Sigmoid colon (tissue), 6 donors: ENCODE measurements at regions not wholly inside any gene's neighbourhood (a gene's known extent, or its start where the extent isn't known, plus 50 kb on each side); places are given as distances from the start of the nearest gene placed in this dataset.

Experiments
- DNase-seq: peaks from one replicate; pipeline ENCODE4 v3.0.0-alpha.2; 2019
- H3K27ac ChIP-seq, 4 donors: fragments of 200-600 bp; sonication (generic); one replicate each; pipeline ENCODE4 v1.5.1; 2016 to 2019; ENCODE audit warnings: mild to moderate bottlenecking in 1 of 4
- H3K27me3 ChIP-seq, 3 donors: fragments of 200-600 bp; sonication (generic); one replicate each; pipeline ENCODE4 v1.5.1; 2019; ENCODE audit warnings: mild to moderate bottlenecking in 1 of 3
- H3K36me3 ChIP-seq, 4 donors: fragments of 200-600 bp; sonication (generic); one replicate each; pipeline ENCODE4 v1.5.1; 2016 to 2019
- H3K4me1 ChIP-seq, 4 donors: fragments of 200-600 bp; sonication (generic); one replicate each; pipeline ENCODE4 v1.5.1; 2017 to 2019
- H3K4me3 ChIP-seq, 4 donors: fragments of 200-600 bp; sonication (generic); one replicate each; pipeline ENCODE4 v1.5.1; 2017 to 2019; ENCODE audit warnings: mild to moderate bottlenecking in 2 of 4, moderate library complexity in 1 of 4
- H3K9me3 ChIP-seq, 4 donors: fragments of 200-600 bp in 3 of 4; sonication (generic) in 3 of 4; one replicate each; pipeline versions ENCODE4 v1.5.1 to v1.6.1; 2013 to 2019
- EP300 ChIP-seq, 4 donors: sonication (generic); formaldehyde crosslinking; IDR thresholded peaks; one replicate each; pipeline ENCODE4 v1.6.1; 2017; ENCODE audit warnings: antibody characterized with exemption in 4 of 4
- POLR2A ChIP-seq, 2 donors: fragments of 450-650 bp; IDR thresholded peaks; one replicate each; pipeline ENCODE4 v1.6.1; 2016; ENCODE audit warnings: antibody characterized with exemption in 2 of 2, mild to moderate bottlenecking in 2 of 2, moderate library complexity in 2 of 2
- POLR2AphosphoS5 ChIP-seq, 4 donors: sonication (generic); formaldehyde crosslinking; IDR thresholded peaks; one replicate each; pipeline ENCODE4 v1.6.1; 2017; ENCODE audit warnings: antibody characterized with exemption in 4 of 4
- WGBS, 2 donors: extraction: QIAGEN DNeasy Blood & Tissue Kit; methylation state at CpG; one replicate each; pipeline ENCODE4 v1.1.7; 2013; 5-methylcytosine and 5-hydroxymethylcytosine counted together
- intact Hi-C: fragments of 100-400 bp; cut with DNase I; formaldehyde crosslinking; loops from one replicate; pipeline ENCODE4 v1.15.1; 2023
- TF ChIP-seq, protein P1 (sequence below), 4 experiments: fragments of 450-650 bp in 3 of 4; fragments of 200-600 bp in 1 of 4; IDR thresholded peaks; one replicate each; pipeline ENCODE4 v1.5.1; 2016 to 2019; ENCODE audit warnings: antibody characterized with exemption in 4 of 4, mild to moderate bottlenecking in 3 of 4, moderate library complexity in 2 of 4
- donor health status: healthy with polysubstance abuse.
- donor health status: healthy.

DNA sequence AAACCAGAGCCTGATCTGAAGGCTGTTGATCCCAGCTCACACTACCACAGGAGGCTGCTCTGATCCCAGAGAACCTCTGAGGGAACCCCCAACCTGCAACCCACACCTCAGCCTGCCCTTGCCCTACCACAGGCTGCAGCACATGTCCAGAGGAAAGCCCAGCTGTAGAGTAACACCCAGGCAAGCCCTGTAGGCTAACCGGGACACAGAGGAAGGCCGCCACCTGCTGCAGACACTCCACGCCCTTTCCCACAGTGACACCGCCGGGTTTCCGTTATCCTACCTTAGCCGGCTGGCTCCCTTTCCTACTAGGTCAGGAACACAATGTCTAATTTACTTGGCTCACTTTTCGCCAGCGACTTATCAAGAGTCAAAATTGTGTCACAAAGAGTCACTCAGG is 266.7 kb upstream of the KLHL29 start:
- Histone ChIP-seq H3K4me1 (no peaks in the 10 kb centered on the region), H3K36me3 (no peaks in the 10 kb centered on the region), H3K9me3 (no peaks in the 10 kb centered on the region), H3K27me3 (no peaks in the 10 kb centered on the region), H3K4me3 (no peak overlapping the region), H3K27ac (no peak overlapping the region)
- no peak for TF ChIP-seq POLR2A (IDR thresholded peaks at IDR 0.05)
- TF ChIP-seq, protein P1, sequence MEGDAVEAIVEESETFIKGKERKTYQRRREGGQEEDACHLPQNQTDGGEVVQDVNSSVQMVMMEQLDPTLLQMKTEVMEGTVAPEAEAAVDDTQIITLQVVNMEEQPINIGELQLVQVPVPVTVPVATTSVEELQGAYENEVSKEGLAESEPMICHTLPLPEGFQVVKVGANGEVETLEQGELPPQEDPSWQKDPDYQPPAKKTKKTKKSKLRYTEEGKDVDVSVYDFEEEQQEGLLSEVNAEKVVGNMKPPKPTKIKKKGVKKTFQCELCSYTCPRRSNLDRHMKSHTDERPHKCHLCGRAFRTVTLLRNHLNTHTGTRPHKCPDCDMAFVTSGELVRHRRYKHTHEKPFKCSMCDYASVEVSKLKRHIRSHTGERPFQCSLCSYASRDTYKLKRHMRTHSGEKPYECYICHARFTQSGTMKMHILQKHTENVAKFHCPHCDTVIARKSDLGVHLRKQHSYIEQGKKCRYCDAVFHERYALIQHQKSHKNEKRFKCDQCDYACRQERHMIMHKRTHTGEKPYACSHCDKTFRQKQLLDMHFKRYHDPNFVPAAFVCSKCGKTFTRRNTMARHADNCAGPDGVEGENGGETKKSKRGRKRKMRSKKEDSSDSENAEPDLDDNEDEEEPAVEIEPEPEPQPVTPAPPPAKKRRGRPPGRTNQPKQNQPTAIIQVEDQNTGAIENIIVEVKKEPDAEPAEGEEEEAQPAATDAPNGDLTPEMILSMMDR (IDR thresholded peaks at IDR 0.05): no peak
- TF ChIP-seq POLR2AphosphoS5 (IDR thresholded peaks at IDR 0.05): no peak
- no peak for TF ChIP-seq EP300 (IDR thresholded peaks at IDR 0.05)
- intact Hi-C loops: no loop called here
- no peak for DNase-seq
- WGBS, 2 donors: 72 to 90% methylated on average over 9 of the region's 9 CpGs

DNA sequence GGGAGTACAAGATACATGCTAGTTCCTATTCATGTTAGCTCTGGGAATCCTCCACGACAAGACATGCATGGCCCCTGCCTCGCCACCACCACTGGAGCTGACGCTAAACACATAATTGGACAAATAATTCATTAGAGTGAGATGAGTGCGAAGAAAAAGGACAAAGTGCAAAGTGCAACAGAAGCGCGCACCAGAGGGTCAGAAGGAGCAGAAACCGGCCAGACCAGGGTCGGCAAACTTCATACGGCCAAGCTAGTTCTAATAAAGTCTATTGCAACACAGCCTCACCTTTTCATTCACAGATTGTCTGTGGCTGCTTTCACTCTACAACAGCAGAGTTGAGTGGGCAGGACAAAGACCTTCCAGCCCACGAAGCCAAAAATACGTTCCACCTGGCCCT is 266.1 kb upstream of the KLHL29 start:
- 88 to 92% methylated on average over 11 of the region's 11 CpGs for WGBS, 2 donors
- TF ChIP-seq, protein P1 (IDR thresholded peaks at IDR 0.05): no peak
- TF ChIP-seq POLR2A (IDR thresholded peaks at IDR 0.05) (no peak), POLR2AphosphoS5 (IDR thresholded peaks at IDR 0.05) (no peak), EP300 (IDR thresholded peaks at IDR 0.05) (no peak)
- no peak overlapping the region for H3K27ac ChIP-seq
- no peaks in the 10 kb centered on the region for H3K4me1 ChIP-seq
- no peaks in the 10 kb centered on the region for H3K9me3 ChIP-seq
- intact Hi-C loops: no loop called here
- no peak for DNase-seq
- H3K36me3 ChIP-seq: no peaks in the 10 kb centered on the region
- no peaks in the 10 kb centered on the region for H3K27me3 ChIP-seq
- no peak overlapping the region for H3K4me3 ChIP-seq

DNA sequence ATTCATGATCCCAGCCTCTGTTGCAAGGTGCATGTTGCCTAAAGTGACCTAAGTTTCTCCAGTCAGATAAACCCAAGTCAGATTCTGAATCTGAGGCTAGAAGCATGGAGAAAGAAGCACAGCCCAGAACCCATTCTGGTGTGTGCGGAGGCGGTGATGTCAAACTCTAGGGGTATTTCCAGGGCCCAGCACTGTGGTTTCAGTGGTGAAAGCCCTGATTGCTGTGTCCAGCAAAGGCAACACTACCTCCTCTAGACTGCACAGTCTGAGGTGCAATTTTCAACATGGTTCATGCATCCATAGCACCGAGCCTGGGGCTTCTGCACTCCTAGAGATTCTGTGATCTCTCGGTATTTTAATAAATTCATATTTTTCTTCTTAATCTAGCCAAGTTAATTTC is 264.8 kb upstream of the KLHL29 start:
- TF ChIP-seq EP300 (IDR thresholded peaks at IDR 0.05) (no peak), POLR2AphosphoS5 (IDR thresholded peaks at IDR 0.05) (no peak), POLR2A (IDR thresholded peaks at IDR 0.05) (no peak)
- TF ChIP-seq, protein P1 (IDR thresholded peaks at IDR 0.05): no peak
- no peak overlapping the region for H3K27ac ChIP-seq
- intact Hi-C loops: no loop called here
- H3K27me3 ChIP-seq: no peaks in the 10 kb centered on the region
- no peaks in the 10 kb centered on the region for H3K9me3 ChIP-seq
- DNase-seq: no peak
- no peak overlapping the region for H3K4me3 ChIP-seq
- 95 to 96% methylated on average over 4 of the region's 4 CpGs for WGBS, 2 donors
- H3K36me3 ChIP-seq: no peaks in the 10 kb centered on the region
- no peaks in the 10 kb centered on the region for H3K4me1 ChIP-seq

DNA sequence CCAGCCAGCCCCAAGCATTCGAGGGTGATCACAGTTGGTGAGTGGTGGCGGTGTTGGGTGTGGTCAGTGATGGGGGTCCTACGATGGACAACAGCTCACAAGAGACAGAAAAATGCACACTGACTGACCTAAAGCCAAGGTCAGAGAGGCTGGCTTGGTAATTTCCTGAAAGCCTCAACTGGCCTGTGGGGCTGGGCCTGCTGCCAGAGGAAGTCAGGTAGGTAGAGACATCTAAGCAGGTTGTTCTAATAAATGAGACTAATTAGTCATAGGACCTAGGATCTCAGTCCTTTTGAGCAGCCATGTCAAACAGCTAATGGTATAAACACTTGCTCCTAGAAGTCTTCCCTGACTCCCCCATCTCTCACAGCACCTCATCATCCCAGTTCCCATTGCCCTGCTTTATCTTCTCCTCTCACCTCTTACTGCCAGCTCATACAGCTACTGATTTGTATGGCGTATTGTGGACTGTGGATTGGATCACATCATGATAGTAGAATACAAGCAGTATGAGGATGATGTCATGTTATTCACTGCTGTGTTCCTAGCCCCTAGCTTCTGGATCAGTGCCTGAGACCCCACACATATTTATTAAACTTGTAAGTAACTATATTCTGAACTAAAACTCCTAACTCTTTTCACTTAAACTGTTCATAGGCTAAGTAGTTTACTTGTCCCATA is 262.9 kb upstream of the KLHL29 start:
- no peak for TF ChIP-seq EP300 (IDR thresholded peaks at IDR 0.05)
- TF ChIP-seq, protein P1 (IDR thresholded peaks at IDR 0.05): no peak
- no peak for TF ChIP-seq POLR2AphosphoS5 (IDR thresholded peaks at IDR 0.05)
- TF ChIP-seq POLR2A (IDR thresholded peaks at IDR 0.05): no peak
- Histone ChIP-seq H3K27ac (no peak overlapping the region), H3K27me3 (peaks cover 0 to 3% (median 0%) of the 10 kb centered on the region in 3 donors), H3K36me3 (no peaks in the 10 kb centered on the region), H3K4me3 (no peak overlapping the region), H3K4me1 (no peaks in the 10 kb centered on the region), H3K9me3 (no peaks in the 10 kb centered on the region)
- DNase-seq: no peak
- intact Hi-C loops: no loop called here
- WGBS, 2 donors: 93% methylated on average over 4 of the region's 4 CpGs
